Endothelial cell (in vitro differentiated cells): ENCODE measurements at regions not wholly inside any gene's neighbourhood (a gene's known extent, or its start where the extent isn't known, plus 50 kb on each side); places are given as distances from the start of the nearest gene placed in this dataset.

Experiments used
- DNase-seq: peaks from one replicate; pipeline ENCODE4 v3.0.0; 2021; ENCODE audit warnings: low spot score
- H3K27ac Mint-ChIP-seq: one replicate; pipeline ENCODE4 v1.8.0; 2021; ENCODE audit warnings: mixed read lengths, inconsistent platforms; ENCODE audit not compliant: unreplicated experiment
- H3K27me3 Mint-ChIP-seq: one replicate; pipeline ENCODE4 v1.8.0; 2021; ENCODE audit warnings: mild to moderate bottlenecking, moderate library complexity, mixed read lengths, inconsistent platforms; ENCODE audit not compliant: unreplicated experiment
- H3K36me3 Mint-ChIP-seq: one replicate; pipeline ENCODE4 v1.8.0; 2021; ENCODE audit warnings: mild to moderate bottlenecking, low read depth, mixed read lengths, inconsistent platforms; ENCODE audit not compliant: unreplicated experiment
- H3K4me1 Mint-ChIP-seq: one replicate; pipeline ENCODE4 v1.8.0; 2021; ENCODE audit warnings: mild to moderate bottlenecking, mixed read lengths, inconsistent platforms; ENCODE audit not compliant: unreplicated experiment
- H3K4me3 Mint-ChIP-seq: one replicate; pipeline ENCODE4 v1.8.0; 2021; ENCODE audit warnings: mild to moderate bottlenecking, mixed read lengths, inconsistent platforms; ENCODE audit not compliant: unreplicated experiment
- H3K9me3 Mint-ChIP-seq: one replicate; pipeline ENCODE4 v1.8.0; 2021; ENCODE audit warnings: mixed read lengths, inconsistent platforms; ENCODE audit not compliant: unreplicated experiment
- CTCF ChIP-seq: fragments of 200-600 bp; sonication (generic); IDR thresholded peaks from one replicate; pipeline ENCODE4 v1.5.0; 2021; ENCODE audit warnings: antibody characterized with exemption; ENCODE audit not compliant: unreplicated experiment

DNA sequence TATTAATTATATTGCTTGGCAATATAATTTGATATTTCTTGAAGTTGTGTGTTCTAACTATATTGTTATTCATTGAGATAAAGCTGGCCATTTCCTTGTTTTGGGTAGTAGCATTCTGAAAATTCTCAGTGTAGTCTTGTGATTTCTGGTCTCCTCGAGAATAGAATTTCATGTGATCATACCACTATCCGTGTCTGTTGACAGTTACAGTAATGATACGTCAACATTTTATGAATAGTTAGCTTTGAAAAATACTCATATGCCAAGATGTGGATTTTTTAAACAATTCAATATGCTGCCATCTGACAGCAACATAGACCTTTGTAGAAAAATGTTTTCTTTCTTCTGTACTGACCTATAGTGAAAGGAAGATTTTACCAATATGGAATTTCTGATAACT, 723.7 kb upstream of the SLC35B3 start:
- H3K27me3 Mint-ChIP-seq: no peaks in the 10 kb centered on the region
- DNase-seq: no peak
- H3K36me3 Mint-ChIP-seq: no peaks in the 10 kb centered on the region
- H3K9me3 Mint-ChIP-seq: no peaks in the 10 kb centered on the region
- TF ChIP-seq CTCF: no peak
- H3K27ac Mint-ChIP-seq: no peak overlapping the region
- H3K4me1 Mint-ChIP-seq: no peaks in the 10 kb centered on the region
- no peak overlapping the region for H3K4me3 Mint-ChIP-seq

DNA sequence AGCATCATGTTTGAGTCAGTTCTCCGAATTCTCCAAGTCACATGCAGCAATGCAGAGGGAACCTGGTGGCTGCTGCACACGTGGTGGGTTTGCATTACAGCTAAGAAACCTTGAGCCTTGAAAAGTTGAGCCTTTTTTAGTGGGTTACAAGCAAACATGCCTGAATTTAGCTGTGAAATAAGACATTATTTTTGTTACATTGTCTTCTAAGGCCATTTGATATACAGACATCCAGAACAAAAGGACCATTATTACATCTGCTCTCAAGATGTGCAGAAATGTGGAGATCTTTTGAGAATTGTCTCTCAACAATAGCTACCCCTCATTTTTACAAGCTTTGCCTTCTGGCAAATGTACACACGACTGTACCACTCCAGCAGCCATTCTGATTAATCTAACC, 720.5 kb upstream of the SLC35B3 start:
- H3K36me3 Mint-ChIP-seq: no peaks in the 10 kb centered on the region
- H3K9me3 Mint-ChIP-seq: no peaks in the 10 kb centered on the region
- no peak overlapping the region for H3K4me3 Mint-ChIP-seq
- no peak overlapping the region for H3K27ac Mint-ChIP-seq
- H3K4me1 Mint-ChIP-seq: no peaks in the 10 kb centered on the region
- no peak for DNase-seq
- TF ChIP-seq CTCF: no peak
- H3K27me3 Mint-ChIP-seq: no peaks in the 10 kb centered on the region

DNA sequence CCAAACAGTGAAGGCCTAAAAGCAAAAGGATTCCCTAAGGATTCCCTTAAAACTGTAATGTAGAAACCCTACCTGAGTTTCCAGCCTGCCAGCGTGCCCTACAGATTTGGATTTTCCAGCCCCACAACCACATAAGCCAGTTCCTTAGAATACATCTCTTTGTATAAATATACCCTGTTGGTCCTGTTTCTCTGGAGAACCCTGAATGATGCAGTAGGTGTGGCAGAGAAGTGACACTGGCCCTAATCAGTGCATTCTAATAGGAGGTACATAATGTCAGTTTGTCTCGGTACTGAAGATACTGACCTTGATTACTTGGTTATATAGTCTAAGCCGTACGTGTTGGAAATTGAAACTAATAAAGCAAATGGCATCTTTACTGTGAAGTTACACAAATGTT, 707.8 kb upstream of the SLC35B3 start:
- peaks cover 3% of the 10 kb centered on the region for H3K27me3 Mint-ChIP-seq
- H3K4me3 Mint-ChIP-seq: no peak overlapping the region
- H3K27ac Mint-ChIP-seq: no peak overlapping the region

GRCh38 chr6:9140951-9141460, 705.7 kb upstream of the SLC35B3 start:
- H3K36me3 Mint-ChIP-seq: no peaks in the 10 kb centered on the region
- H3K4me1 Mint-ChIP-seq: no peaks in the 10 kb centered on the region
- no peak for TF ChIP-seq CTCF
- peaks cover 3% of the 10 kb centered on the region for H3K27me3 Mint-ChIP-seq
- DNase-seq: no peak
- no peak overlapping the region for H3K27ac Mint-ChIP-seq
- peaks cover 5% of the 10 kb centered on the region for H3K9me3 Mint-ChIP-seq
- no peak overlapping the region for H3K4me3 Mint-ChIP-seq

More for the DNA sequence above, 707.8 kb upstream of the SLC35B3 start:
- Mint-ChIP-seq H3K36me3 (no peaks in the 10 kb centered on the region), H3K4me1 (no peaks in the 10 kb centered on the region), H3K9me3 (peaks cover 5% of the 10 kb centered on the region)
- DNase-seq: no peak
- no peak for TF ChIP-seq CTCF

DNA sequence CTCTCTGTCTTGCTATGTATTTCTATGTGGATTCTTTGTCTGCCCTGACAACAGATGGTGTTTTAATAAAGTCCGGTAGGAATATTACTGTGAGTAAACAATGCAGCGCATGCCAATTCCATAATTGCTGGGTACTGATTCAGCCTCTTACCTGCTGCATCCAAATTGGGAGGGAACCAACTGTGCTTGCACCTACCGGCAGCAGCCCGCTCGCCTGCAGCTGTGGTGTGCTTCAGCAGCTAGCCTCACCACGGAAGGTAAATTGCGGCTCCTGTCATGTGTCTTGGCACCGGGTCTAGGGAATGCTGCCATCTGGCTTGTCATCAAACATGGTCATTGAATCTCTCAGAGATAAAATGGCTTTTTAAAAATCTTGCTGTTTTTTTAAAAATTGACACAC, 704.8 kb upstream of the SLC35B3 start:
- no peaks in the 10 kb centered on the region for H3K4me1 Mint-ChIP-seq
- peaks cover 5% of the 10 kb centered on the region for H3K9me3 Mint-ChIP-seq
- H3K27ac Mint-ChIP-seq: no peak overlapping the region
- no peak for TF ChIP-seq CTCF
- DNase-seq: no peak
- H3K4me3 Mint-ChIP-seq: no peak overlapping the region
- H3K36me3 Mint-ChIP-seq: no peaks in the 10 kb centered on the region
- peaks cover 3% of the 10 kb centered on the region for H3K27me3 Mint-ChIP-seq
